Stimulated activated naive CD4-positive, alpha-beta T cell (primary cell): ENCODE measurements at regions not wholly inside any gene's neighbourhood (a gene's known extent, or its start where the extent isn't known, plus 50 kb on each side); places are given as distances from the start of the nearest gene placed in this dataset.

Experiments used
- DNase-seq, 6 experiments: peaks; one replicate each; lab custom pipeline; 2025; lab: John Stamatoyannopoulos, UW

DNA sequence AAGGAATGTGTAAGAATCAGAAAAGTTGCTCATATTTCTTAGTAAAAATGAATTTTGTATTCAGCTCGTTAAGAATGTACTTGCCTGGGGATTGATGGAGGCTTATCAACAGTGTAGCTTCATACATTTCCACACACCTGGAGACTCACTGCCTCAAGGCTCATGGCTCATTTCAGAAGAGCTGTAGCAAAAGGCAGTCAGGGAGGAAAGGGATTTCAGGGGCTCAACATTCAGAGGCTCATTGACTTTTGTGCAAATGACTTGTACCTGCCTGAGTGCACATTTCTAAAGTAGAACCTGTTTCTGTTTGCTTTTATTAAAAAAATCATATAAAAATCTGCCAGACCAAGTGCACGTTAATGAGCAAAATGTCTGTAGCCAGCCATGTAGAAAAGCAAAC, 304.4 kb downstream of the KCNS3 start:
- no peak for DNase-seq

DNA sequence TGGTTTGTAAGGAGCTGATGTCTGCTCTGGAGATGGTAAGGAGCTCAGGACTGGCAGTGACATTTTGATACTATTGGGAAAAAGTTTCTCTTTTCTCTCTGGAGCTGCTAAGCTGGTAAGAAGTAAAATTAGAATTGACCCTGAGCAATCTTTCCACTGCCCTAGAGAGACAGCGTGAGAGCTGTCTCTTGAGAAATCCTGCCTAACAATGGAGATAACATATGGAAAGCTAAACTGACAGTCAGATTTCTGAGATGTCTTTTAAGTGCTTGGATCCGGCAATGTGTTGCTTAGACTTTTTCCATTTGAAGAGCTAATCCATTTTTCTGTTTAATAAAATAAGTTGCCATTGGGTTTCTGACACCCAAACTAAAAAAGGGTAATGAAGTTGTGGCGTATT, 302.4 kb downstream of the KCNS3 start:
- no peak for DNase-seq

DNA sequence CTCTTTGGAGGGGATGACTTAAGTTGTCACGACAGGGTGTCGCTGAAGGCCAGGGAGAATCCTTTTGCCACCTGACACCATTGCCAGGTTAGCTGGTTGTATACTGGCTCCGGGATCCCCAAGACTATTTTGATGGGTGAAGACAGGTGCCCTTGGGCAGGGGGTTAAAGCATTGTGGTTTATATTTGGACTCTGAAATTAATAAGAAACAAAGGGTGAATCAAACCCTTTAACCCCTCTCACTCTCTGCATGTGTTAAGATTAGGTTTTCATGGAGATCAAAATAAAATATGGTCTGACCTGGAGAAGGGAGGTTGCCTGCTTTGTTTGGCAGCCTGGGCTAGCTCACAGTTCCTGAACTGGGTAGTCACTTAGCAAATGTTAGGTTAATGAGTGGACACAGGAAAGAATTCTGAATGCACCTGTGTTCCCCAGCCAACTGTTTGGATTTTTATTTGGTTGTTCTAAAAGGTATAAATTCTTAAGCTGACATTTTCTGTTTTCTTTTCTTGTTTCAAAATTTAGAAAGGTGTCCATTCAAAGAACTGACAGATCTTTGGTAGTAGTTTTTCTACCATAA, 301.7 kb downstream of the KCNS3 start:
- no peak for DNase-seq

DNA sequence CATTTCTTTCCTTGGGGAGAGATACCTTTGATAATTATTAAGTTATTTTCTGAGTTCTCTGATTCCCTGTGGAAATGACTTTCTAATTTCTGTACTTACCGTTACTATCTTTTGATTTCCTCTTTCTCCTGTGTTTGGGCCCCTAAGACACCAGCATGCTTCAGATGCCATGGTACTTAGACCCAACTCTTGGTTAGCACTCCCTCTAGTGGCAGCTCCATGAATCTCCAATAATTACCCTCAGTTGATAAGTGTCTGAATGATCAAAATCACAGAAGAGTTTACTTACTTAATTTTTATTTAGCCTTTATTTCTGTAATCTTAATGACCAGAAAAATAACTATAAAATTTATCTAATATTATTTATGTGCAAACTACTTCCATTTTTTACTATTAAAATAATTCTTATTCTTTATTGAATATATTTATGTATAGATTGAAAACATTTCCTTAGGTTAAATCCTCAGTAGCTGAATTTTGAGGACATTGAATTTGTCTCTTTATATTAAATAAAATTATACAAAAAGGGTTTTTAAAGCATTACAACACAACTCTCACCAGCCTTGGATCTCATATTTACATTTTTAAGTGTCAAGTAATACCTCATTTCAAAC, 300.4 kb downstream of the KCNS3 start:
- DNase-seq: peak in 1 of 6 experiments; percentile 3

DNA sequence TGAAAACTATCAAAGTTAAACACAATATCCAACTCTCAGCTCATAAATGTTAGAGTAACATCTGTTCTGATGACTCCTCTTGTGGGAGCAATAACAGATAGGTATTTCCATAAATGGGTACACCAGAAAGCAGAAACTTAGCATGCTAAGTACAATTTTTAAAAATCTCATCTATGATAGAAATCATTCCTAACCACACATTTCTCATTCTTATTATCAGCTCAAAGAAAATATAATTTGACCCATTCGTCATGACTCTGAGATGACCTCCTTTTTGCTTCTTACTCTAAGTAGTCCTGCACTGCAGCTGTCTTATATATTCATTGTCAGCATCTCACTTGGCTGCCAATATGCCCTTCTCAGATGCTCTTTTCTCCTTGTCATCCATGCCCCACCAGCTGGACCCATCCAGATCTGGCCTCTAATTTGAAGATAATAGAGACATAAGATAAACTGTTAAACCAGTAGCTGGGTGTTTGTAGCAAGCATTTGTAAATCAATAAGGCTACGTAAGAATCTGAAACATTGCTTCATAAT, 298.3 kb downstream of the KCNS3 start:
- no peak for DNase-seq

DNA sequence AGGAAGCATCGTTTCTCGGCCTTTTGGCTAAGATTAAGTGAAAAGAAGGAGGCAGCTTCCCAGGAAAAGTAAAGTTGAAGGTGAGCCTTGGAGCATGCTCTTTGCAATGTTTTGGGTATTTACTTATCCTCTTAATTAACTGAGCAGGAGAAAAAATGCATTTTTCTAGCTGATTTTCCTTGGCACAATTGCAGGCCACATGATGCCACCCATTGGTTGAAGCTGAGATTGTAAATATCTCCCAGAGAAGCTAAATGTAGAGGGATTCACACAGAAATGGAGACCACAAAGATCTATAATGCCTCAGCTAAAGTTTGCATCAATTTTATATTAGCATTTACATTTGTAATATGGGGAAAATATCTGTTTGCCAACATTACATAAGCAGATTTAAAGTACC, 294.1 kb downstream of the KCNS3 start:
- DNase-seq: no peak

DNA sequence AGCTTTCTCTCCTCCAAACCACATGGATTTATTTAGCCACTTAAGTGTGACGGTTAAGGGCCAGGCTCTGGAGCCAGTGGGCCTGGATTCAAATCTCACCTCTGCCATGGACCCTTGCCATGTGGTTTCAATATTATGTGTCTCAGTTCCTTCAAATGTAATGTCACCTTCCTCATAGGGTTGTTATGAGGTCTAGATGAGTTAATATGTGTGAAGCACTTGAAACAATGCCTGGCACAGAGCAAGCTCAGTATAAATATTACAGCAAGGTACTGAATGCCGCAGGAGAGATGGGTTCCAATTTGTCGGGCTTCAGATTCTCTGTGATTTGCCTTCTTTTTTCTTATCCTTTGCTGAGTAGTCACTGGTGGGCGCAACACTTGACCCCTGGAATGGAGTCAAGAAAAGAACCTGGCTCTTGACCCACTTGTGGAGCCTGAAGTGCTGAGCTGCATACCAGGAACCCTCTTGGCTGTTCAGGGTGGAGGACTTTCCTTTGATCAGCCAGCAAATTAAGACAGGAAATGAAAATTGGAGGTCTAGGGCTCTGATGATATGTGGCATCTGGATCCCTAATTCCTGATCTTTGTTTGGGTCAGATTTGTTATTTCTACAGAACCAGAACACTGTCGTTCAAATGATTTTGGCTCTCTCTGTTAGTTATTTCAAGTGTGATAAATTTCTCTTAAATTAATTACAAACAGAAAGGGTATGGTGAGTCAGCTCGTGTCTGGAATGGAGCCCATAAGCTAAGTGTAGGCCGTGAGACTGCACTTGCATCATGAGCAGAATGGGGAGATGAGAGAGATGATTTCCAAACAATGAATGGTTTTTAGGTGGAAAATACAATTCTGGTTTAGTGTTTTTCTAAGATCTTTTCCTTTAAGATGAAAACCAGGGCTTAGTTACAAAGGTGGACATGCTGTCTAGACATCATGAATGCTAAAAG, 293.0 kb downstream of the KCNS3 start:
- no peak for DNase-seq

DNA sequence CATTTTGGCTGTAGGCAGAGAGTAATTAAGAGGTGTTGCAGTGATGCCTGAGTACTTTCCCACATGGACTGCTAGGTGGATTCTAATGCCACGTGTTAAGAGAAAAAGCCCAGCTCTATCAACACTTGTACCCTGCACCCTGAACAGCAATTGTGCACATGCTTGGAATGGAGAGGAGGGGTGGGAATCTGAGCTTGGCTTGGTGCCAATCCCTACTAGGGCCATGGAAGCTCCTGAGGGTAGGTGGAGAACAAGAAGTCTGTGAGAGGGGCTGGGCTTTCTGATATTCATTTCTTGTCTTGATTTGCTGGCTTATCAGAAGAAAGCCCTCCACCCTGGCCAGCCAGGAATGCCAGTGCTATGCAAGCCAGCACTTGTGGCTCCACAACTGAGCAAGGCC, 292.2 kb downstream of the KCNS3 start:
- no peak for DNase-seq

DNA sequence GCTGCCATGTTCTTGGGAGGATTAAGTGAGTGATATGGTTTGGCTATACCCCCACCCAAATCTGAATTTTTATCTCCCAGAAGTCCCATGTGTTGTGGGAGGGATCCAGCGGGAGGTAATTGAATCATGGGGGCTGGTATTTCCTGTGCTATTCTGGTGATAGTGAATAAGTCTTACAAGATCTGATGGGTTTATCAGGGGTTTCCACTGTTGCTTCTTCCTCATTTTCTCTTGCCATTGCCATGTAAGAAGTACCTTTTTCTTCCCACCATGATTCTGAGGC, 291.4 kb downstream of the KCNS3 start:
- no peak for DNase-seq

DNA sequence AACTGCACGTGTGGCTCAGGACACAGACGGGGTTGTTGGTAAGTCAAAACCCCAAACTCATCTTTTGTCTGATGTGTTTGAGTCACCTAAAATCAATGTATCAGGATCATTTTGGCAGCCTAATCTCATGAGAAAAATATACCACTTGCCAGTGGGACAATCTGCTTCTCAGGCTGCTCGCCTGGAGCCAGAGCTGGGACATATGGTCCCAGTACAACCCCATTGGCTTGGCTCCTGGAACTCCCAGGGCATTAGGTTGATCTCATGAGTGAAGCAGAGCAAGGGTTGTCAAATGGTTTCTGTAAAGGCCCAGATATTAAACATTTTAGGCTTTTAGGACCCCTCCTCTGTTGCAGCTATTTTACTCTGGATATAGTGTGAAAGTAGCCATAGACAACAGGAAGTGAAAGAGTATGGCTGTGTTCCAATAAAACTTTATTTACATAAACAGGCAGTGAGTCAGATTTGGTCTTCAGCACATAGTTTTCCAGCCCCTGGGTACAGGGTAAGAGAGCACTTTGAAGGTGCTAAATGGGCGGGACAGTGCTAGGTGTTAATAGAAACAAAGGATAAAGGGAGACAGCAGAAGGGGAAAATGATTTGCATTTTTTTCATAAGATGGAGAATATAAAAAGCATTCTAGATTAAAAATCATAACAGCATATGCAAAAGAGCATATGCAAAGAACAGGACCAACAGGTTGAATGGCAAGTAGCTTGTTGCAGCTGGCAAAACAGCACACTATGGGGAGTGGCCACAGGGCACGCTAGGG, 290.8 kb downstream of the KCNS3 start:
- no peak for DNase-seq

DNA sequence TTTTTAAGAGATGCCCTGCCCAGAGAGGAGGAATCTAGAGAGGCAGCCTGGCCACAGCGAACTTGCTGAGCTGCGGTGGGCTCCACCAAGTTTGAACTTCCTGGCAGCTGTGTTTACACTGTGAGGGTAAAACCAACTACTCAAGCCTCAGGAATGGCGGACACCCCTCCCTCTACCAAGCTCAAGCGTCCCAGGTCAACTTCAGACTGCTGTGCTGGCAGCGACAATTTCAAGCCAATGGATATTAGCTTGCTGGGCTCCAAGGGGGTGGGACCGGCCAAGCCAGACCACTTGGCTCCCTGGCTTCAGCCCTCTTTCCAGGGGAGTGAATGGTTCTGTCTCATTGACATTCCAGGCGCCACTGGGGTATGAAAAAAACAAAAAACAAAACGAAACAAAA, 289.4 kb downstream of the KCNS3 start:
- DNase-seq: no peak

DNA sequence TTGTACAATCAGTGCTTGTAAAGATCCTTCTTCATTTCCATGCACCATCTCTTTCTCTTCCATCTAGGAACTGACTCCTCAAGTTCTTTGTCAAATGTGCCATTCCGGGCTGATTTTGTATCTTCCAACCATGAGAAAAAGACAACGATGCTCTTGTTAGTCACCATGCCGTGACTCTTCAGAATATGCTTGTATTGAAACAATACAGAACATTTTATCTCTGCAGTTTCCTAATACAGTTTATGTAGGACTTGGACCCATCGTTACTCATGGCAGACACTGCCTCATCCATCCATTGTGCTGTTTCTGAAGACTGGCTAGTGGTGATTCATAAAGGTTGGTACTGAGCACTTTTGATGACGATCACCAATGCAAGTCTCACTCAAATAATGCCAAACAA, 283.2 kb downstream of the KCNS3 start:
- no peak for DNase-seq

DNA sequence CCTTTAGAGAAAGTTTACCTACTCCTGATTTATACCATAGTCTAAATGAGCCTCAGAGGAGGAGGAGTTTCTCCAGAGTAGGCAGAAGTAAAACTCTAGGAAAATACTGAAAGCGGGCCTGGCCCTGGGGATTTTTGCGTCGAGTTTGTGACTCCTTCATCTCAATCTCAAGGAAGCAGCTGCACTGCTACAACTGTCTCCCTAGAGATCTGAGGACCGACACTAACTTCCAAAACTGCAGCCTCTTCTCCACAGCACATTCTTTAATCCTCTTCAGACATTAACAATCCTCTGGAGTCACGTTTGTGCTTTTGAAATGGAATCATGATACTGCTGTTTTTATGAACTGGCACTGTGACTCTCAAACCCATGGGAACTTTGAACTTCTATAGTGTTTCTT, 281.4 kb downstream of the KCNS3 start:
- no peak for DNase-seq

DNA sequence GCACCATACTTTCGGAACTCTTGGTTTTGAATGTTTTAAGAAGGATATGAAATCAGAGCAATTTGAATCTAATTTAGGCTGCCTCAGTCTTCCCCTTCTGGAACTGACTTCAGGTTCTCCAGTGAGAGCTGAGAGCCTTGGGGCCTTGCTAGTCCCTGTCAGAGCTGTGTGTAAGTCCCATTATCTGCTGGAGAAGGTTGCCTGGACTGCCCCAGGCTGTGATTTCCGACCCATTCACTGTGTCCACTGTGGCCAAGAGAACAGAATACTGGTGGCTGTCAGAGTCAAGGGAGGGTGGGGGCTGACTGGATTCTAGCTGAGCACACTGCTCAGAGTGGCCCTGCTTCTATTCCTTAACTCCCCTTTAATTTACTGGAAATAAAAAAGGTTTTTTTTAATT, 278.0 kb downstream of the KCNS3 start:
- no peak for DNase-seq

DNA sequence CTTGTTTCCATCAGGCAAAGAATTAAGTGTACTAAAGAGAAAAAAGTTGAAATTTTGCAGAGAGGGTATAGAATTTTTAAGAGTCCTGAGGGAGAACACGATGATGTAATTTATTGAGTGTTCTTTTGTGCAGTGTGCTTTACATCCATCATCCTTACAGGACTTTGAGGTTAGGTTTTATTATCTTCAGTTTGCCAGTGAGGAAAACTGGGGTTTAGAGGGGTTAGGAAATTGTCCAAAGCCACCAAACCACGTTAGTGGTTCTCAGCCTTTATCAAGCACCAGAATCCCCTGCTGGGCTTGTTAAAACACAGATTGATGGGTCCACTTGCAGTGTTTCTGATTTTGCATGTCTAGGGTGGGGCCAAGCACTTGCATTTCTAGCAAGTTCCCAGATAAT, 277.5 kb downstream of the KCNS3 start:
- DNase-seq: no peak

DNA sequence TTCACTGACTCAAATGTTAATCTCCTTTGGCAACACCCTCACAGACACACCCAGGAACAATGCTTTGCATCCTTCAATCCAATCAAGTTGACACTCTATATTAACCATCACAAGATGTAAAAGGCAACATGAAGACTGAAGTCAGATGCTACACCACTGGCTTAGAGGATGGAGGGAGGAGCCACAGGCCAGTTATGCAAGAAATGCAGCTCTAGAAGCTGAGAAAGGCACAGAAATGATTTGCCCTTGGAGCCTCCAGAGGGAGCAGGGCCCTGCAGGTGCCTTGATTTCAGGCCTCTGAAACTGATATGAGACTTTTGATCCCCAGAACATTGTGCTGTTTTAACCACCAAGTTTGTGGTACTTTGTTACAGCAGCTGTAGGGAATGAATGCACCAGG, 276.3 kb downstream of the KCNS3 start:
- DNase-seq: no peak

DNA sequence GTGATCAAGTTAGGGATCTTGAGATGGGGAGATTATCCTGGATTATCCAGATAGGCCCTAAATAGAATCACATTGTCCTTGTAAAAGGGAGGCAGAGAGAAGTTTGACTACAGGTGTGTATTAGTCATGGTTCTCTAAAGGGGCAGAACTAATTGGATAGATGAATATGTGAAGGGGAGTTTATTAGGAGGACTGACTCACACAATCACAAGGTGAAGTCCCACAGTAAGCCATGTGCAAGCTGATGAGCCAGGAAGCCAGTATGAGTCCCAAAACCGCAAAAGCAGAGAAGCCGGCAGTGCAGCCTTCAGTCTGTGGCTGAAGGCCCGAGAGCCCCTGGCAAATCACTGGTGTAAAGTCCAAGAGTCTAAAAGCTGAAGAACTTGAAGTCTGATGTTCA, 275.8 kb downstream of the KCNS3 start:
- DNase-seq: no peak

DNA sequence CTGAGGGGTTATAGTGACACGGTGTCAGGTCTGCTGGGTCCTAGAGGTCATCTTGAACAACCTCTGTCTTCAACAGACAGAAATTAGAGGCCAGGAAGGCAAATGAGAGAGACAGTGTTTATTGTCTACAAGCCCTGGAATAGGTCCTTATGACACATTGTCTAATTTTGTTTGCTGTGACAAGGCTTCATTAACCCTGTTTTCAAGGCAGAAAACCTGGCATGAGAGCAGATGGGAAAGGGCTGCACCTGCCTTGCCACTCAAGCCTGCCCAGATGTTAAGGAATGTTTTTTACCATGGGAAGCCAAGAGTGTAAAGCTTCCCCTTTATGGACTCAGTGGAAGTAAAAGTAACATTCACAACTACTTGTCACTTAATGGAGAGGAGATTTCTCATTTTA, 275.3 kb downstream of the KCNS3 start:
- DNase-seq: no peak

DNA sequence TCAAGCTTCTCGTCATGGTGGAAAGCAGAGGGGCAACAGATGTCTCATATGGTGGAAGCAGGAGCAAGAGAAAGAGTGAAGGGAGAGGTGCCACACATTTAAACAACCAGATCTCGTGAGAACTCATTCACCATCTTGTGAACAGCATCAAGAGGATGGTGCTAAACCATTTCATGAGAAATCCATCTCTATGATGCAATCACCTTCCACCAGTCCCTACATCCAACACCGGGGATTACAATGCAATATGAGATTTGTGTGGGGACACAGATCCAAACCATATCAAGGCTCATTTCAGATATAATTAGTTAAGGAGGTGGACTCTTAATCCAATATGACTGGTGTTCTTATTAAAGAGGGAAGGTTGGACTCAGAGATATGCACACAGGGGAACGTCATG, 272.8 kb downstream of the KCNS3 start:
- no peak for DNase-seq

DNA sequence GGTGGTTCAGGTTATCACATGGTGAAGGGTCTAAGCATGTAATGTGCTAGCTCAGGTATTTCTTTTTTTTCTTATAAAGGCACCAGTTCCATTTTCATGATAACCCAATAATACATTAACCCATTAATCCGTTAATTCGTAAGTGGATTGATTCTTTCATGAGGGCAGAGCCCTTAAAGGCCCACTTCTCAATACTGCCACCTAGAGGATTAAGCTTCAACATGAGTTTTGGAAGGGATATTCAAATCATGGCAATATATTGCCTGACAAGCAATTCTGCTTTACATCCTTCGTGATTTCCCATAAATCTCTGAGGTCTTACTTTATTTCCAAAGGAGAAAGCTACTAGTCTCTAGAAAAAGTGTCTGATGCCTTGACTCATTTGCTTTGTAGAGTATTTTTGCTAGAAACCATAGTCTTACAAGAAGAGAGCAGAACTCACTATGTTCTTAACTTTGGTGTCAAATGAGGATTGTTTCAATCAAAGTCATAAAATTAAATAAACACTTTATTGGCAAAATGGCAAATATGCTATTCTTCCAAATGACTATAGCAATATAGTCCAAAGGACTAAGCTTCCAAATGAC, 271.3 kb downstream of the KCNS3 start:
- no peak for DNase-seq

DNA sequence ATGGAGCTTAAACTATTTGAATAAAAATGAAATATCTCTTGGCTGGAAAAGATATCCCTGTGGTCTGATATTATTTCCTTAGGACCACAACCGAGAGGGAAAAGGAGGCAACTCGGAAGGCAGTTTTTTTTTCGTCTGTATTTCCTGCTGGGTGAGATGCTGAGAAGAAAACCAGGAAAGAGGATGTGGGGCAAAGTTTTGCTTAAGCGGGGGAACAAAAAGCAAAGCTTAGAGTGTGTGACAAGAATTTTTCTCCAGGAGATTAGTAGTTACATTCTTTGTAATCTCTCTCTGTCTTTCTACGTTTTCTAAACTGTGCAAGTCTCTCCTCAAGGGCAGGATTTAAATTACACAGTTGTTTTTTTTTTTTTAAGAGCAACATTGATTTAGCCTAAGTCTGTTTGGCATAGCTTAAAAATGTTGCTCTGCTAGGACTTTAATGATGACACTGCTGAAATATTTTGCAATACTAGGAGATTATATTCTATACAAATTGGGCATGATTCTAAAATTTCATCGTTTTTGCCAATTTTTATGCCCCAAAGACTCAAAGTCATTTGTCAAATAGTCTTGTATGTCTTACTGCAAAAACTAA, 258.5 kb downstream of the KCNS3 start:
- no peak for DNase-seq

DNA sequence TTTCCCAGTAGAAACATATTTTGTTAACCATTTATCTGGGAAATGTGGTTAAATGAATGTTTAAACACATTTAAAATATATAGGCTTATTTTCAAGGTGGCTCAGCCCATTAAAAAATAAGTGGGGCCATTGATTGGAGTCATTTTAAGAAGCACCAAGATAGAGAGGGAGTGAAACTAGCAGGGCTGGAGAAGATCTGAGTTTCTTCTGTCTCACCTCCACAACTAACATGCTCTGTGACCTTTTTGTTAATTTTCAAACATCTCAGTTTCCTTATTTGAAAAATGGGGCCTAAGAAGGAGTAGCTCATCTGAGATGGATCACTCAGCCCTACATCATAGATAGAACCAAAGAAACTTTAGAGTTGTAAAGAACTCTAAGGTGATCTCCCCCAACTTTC, 254.8 kb downstream of the KCNS3 start:
- no peak for DNase-seq
